H1 (cell line): ENCODE measurements at regions not wholly inside any gene's neighbourhood (a gene's known extent, or its start where the extent isn't known, plus 50 kb on each side); places are given as distances from the start of the nearest gene placed in this dataset.

Experiments used
- CTCF ChIA-PET: fragments of 300-600 bp; sonication (Branson Sonifier 250); formaldehyde crosslinking; loops from one replicate; lab custom pipeline; 2021; ENCODE audit not compliant: partially characterized antibody; lab: Charles Lee
- POLR2A ChIA-PET: fragments of 300-600 bp; sonication (Branson Sonifier 250); formaldehyde crosslinking; loops from one replicate; lab custom pipeline; 2021; ENCODE audit warnings: inconsistent platforms; ENCODE audit not compliant: partially characterized antibody; lab: Charles Lee
- DNase-seq, 2 experiments: peaks; one replicate each; pipeline versions ENCODE4 v3.0.0 to v3.0.0-alpha.2; 2010 to 2022; ENCODE audit warnings: low spot score in 2 of 2, low read depth in 1 of 2, mixed read lengths in 1 of 2
- FAIRE-seq: peaks from 2 replicates; lab custom pipeline; 2011; peaks lifted over from hg19 to GRCh38; lab: Jason Lieb, UNC
- H2AFZ ChIP-seq: 2 replicates; pipeline ENCODE4 v1.8.1; 2012; ENCODE audit warnings: low read length, inconsistent platforms
- H2AK5ac ChIP-seq: 2 replicates; pipeline ENCODE4 v1.6.1; 2013; ENCODE audit warnings: low read depth, low read length
- H2BK120ac ChIP-seq: replicated peaks from 2 replicates; pipeline ENCODE3; 2013; ENCODE audit warnings: low read depth, low read length, inconsistent platforms
- H2BK12ac ChIP-seq: 2 replicates; pipeline ENCODE4 v1.6.1; 2013; ENCODE audit warnings: low read depth, low read length
- H2BK15ac ChIP-seq: 2 replicates; pipeline ENCODE4 v1.6.1; 2013; ENCODE audit warnings: low read length
- H2BK20ac ChIP-seq: 2 replicates; pipeline ENCODE4 v1.6.1; 2013; ENCODE audit warnings: low read length
- H2BK5ac ChIP-seq: 2 replicates; pipeline ENCODE4 v1.6.1; 2013; ENCODE audit warnings: low read depth, low read length
- H3K14ac ChIP-seq: 2 replicates; pipeline ENCODE4 v1.6.1; 2013; ENCODE audit warnings: inconsistent platforms; ENCODE audit not compliant: insufficient read length
- H3K18ac ChIP-seq: 2 replicates; pipeline ENCODE4 v1.6.1; 2013; ENCODE audit warnings: low read length; ENCODE audit errors: extremely low read depth
- H3K23ac ChIP-seq: 2 replicates; pipeline ENCODE4 v1.6.1; 2013; ENCODE audit warnings: inconsistent platforms; ENCODE audit not compliant: insufficient read length
- H3K23me2 ChIP-seq: 2 replicates; pipeline ENCODE4 v1.6.1; 2013; ENCODE audit warnings: low read depth, low read length
- H3K27ac ChIP-seq: 2 replicates; pipeline ENCODE4 v1.6.1; 2011; ENCODE audit warnings: low read depth, low read length, inconsistent platforms
- H3K27me3 ChIP-seq, 4 experiments: replicated peaks in 1 of 4; 1 replicate in 1 of 4; 2 replicates in 3 of 4; pipeline versions ENCODE4 v1.6.1 to v1.8.1; 2011 to 2013; ENCODE audit warnings: low read length in 3 of 4, mild to moderate bottlenecking in 3 of 4, inconsistent platforms in 2 of 4, mixed read lengths in 2 of 4, moderate library complexity in 1 of 4; ENCODE audit not compliant: control insufficient read depth in 3 of 4, insufficient read depth in 3 of 4; ENCODE audit errors: extremely low read depth in 1 of 4
- H3K36me3 ChIP-seq, 4 experiments: 2 replicates each; pipeline versions ENCODE4 v1.6.1 to v1.8.1; 2011 to 2013; ENCODE audit warnings: mild to moderate bottlenecking in 4 of 4, low read length in 3 of 4, moderate library complexity in 2 of 4, control low read depth in 1 of 4, inconsistent platforms in 1 of 4; ENCODE audit not compliant: insufficient read depth in 4 of 4, control insufficient read depth in 2 of 4
- H3K4ac ChIP-seq: replicated peaks from 2 replicates; pipeline ENCODE3; 2013; ENCODE audit warnings: low read length, low read depth, mixed read lengths, inconsistent platforms; ENCODE audit not compliant: insufficient read length
- H3K4me1 ChIP-seq, 4 experiments: replicated peaks in 1 of 4; 1 replicate in 1 of 4; 2 replicates in 3 of 4; pipeline versions ENCODE4 v1.6.1 to v1.8.1; 2011 to 2013; ENCODE audit warnings: low read length in 3 of 4, inconsistent platforms in 2 of 4, mixed read lengths in 1 of 4; ENCODE audit not compliant: insufficient read depth in 4 of 4, control insufficient read depth in 3 of 4
- H3K4me2 ChIP-seq, 2 experiments: 2 replicates each; pipeline versions ENCODE4 v1.6.1 to v1.8.1; 2011 to 2013; ENCODE audit warnings: low read depth in 2 of 2, low read length in 2 of 2, control low read depth in 1 of 2, inconsistent platforms in 1 of 2, mild to moderate bottlenecking in 1 of 2; ENCODE audit not compliant: insufficient read depth in 1 of 2
- H3K4me3 ChIP-seq, 4 experiments: fragments of 200-600, 300-600 bp in 1 of 4; sonication (generic), shearing (Covaris generic), sonication (Bioruptor Twin) in 1 of 4; 2 replicates each; pipeline versions ENCODE4 v1.5.1 to v1.8.1; 2011 to 2016; ENCODE audit warnings: low read length in 4 of 4, low read depth in 3 of 4, control low read depth in 2 of 4, inconsistent platforms in 2 of 4, mild to moderate bottlenecking in 2 of 4, mixed read lengths in 1 of 4, moderate library complexity in 1 of 4; ENCODE audit not compliant: insufficient read depth in 2 of 4; ENCODE audit errors: extremely low read depth in 1 of 4
- H3K56ac ChIP-seq: replicated peaks from 2 replicates; pipeline ENCODE3; 2013; ENCODE audit warnings: low read depth, mild to moderate bottlenecking, mixed read lengths, low read length, inconsistent platforms; ENCODE audit not compliant: insufficient read length
- H3K79me1 ChIP-seq: 2 replicates; pipeline ENCODE4 v1.6.1; 2013; ENCODE audit warnings: low read depth, low read length, control low read depth
- H3K79me2 ChIP-seq, 2 experiments: 2 replicates each; pipeline versions ENCODE4 v1.6.1 to v1.8.1; 2012 to 2013; ENCODE audit warnings: low read length in 2 of 2, mild to moderate bottlenecking in 2 of 2, inconsistent platforms in 1 of 2; ENCODE audit not compliant: insufficient read depth in 2 of 2, control insufficient read depth in 1 of 2
- H3K9ac ChIP-seq, 4 experiments: replicated peaks in 1 of 4; 1 replicate in 1 of 4; 2 replicates in 3 of 4; pipeline versions ENCODE4 v1.6.1 to v1.8.1; 2011 to 2013; ENCODE audit warnings: low read depth in 3 of 4, low read length in 3 of 4, control low read depth in 2 of 4, mild to moderate bottlenecking in 2 of 4, moderate library complexity in 2 of 4, inconsistent platforms in 1 of 4; ENCODE audit errors: extremely low read depth in 1 of 4
- H3K9me3 ChIP-seq, 2 experiments: 2 replicates each; pipeline versions ENCODE4 v1.6.1 to v1.8.1; 2012 to 2013; ENCODE audit warnings: mild to moderate bottlenecking in 2 of 2, moderate library complexity in 2 of 2, control low read depth in 1 of 2, inconsistent platforms in 1 of 2, low read depth in 1 of 2, low read length in 1 of 2, mixed read lengths in 1 of 2; ENCODE audit not compliant: insufficient read depth in 2 of 2
- H4K20me1 ChIP-seq, 2 experiments: replicated peaks in 1 of 2; 2 replicates each; pipeline versions ENCODE3 to v1.8.1; 2011 to 2013; ENCODE audit warnings: inconsistent platforms in 2 of 2, low read length in 2 of 2, mild to moderate bottlenecking in 1 of 2; ENCODE audit not compliant: insufficient read depth in 2 of 2, control insufficient read depth in 1 of 2
- H4K5ac ChIP-seq: 2 replicates; pipeline ENCODE4 v1.6.1; 2013; ENCODE audit warnings: low read length, low read depth, mixed read lengths, inconsistent platforms; ENCODE audit not compliant: insufficient read length
- H4K8ac ChIP-seq: 2 replicates; pipeline ENCODE4 v1.8.0; 2013; ENCODE audit warnings: mild to moderate bottlenecking, moderate library complexity, low read length, inconsistent platforms; ENCODE audit not compliant: insufficient read depth; ENCODE audit errors: extremely low read depth
- H4K91ac ChIP-seq: replicated peaks from 2 replicates; pipeline ENCODE3; 2013; ENCODE audit warnings: low read length, mixed read lengths, inconsistent platforms; ENCODE audit not compliant: insufficient read length
- CHD1 ChIP-seq: IDR thresholded peaks from 2 replicates; pipeline ENCODE4 v1.6.1; 2012; ENCODE audit warnings: low read depth, low read length, improper control_type of control experiment
- EGR1 ChIP-seq: IDR thresholded peaks from 2 replicates; pipeline ENCODE4 v1.6.1; 2011; ENCODE audit warnings: low read depth, low read length, borderline replicate concordance
- KDM1A ChIP-seq: fragments of 200-600, 300-600 bp; sonication (generic); IDR thresholded peaks from 2 replicates; pipeline ENCODE4 v1.7.1; 2016; ENCODE audit warnings: mild to moderate bottlenecking, low read length, borderline replicate concordance
- NANOG ChIP-seq: IDR thresholded peaks from 2 replicates; pipeline ENCODE4 v1.6.1; 2011; ENCODE audit warnings: low read length, low read depth, mild to moderate bottlenecking, inconsistent platforms; ENCODE audit not compliant: insufficient read depth, poor library complexity, severe bottlenecking
- NRF1 ChIP-seq: IDR thresholded peaks from 2 replicates; pipeline ENCODE4 v1.6.1; 2011; ENCODE audit warnings: mild to moderate bottlenecking, low read depth, low read length, improper control_type of control experiment
- PHF8 ChIP-seq: fragments of 200-600 bp; sonication (generic); conservative IDR thresholded peaks from 2 replicates; pipeline ENCODE4 v1.7.1; 2012; ENCODE audit warnings: low read depth, mild to moderate bottlenecking, inconsistent platforms, low read length, moderate library complexity
- POLR2A ChIP-seq, 2 experiments: IDR thresholded peaks; 1 replicate in 1 of 2; 2 replicates in 1 of 2; pipeline ENCODE4 v1.6.1; 2011; ENCODE audit warnings: low read depth in 2 of 2, low read length in 2 of 2, mild to moderate bottlenecking in 2 of 2; ENCODE audit errors: control extremely low read depth in 1 of 2
- POLR2AphosphoS5 ChIP-seq: IDR thresholded peaks from 2 replicates; pipeline ENCODE4 v1.6.1; 2011; ENCODE audit warnings: low read depth, low read length
- POU5F1 ChIP-seq: IDR thresholded peaks from 2 replicates; pipeline ENCODE4 v1.6.1; 2011; ENCODE audit warnings: low read depth, mild to moderate bottlenecking, low read length, moderate library complexity
- RNF2 ChIP-seq: fragments of 200-900, 300-1000 bp; sonication (generic); IDR thresholded peaks from 2 replicates; pipeline ENCODE4 v1.7.1; 2016; ENCODE audit warnings: borderline replicate concordance, low read depth, mild to moderate bottlenecking, antibody characterized with exemption, low read length; ENCODE audit not compliant: poor library complexity, severe bottlenecking; ENCODE audit errors: missing control alignments
- SRF ChIP-seq: IDR thresholded peaks from 2 replicates; pipeline ENCODE4 v1.6.1; 2011; ENCODE audit warnings: mild to moderate bottlenecking, low read depth, low read length, moderate library complexity
- TCF12 ChIP-seq: IDR thresholded peaks from 2 replicates; pipeline ENCODE4 v1.6.1; 2011; ENCODE audit warnings: low read depth, mild to moderate bottlenecking, low read length
- TEAD4 ChIP-seq: IDR thresholded peaks from 2 replicates; pipeline ENCODE4 v1.6.1; 2012; ENCODE audit warnings: low read depth, low read length, inconsistent platforms, mixed read lengths
- WGBS, 2 experiments: shearing (Covaris generic) in 1 of 2; methylation state at CpG; one replicate each; pipeline versions ENCODE4 v1.1.6 to v1.1.7; 2013 to 2015; ENCODE audit warnings: low lambda C conversion rate in 2 of 2, mixed read lengths in 2 of 2, inconsistent platforms in 1 of 2, low coverage in 1 of 2, missing lambda C conversion rate in 1 of 2; ENCODE audit not compliant: insufficient replicate concordance in 2 of 2, insufficient coverage in 1 of 2, insufficient read length in 1 of 2; ENCODE audit errors: extremely low coverage in 1 of 2, missing lambda C conversion rate in 1 of 2; 5-methylcytosine and 5-hydroxymethylcytosine counted together
- TF ChIP-seq, protein P1 (sequence below): IDR thresholded peaks from 2 replicates; pipeline ENCODE4 v1.6.1; 2012; ENCODE audit warnings: low read length, inconsistent platforms

DNA sequence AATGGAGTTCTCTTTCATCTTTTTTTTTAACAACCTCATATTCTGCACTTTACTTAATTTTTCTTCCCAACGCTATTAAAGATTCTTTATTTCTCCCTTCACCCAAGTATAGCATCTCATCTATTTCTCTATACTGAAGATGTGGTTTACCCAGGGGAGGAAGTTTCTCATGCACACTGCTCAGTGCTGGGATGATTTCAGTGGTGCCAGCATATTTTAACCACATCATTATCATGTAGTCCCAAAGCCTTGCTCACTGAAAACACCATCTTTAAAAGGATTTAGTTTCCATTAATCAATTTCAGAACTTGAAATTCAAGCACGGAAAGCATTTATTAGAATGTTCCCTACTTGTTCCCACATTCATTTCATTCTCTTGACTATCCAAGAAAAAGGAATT is 725.7 kb downstream of the USP25 start:
- H4K91ac ChIP-seq = no peak overlapping the region
- no peak overlapping the region for H2BK120ac ChIP-seq
- no peaks in the 10 kb centered on the region for H3K79me1 ChIP-seq
- FAIRE-seq (no peak), DNase-seq (no peak)
- H2AK5ac ChIP-seq = no peak overlapping the region
- no peaks in the 10 kb centered on the region for H4K20me1 ChIP-seq
- no peak overlapping the region for H4K8ac ChIP-seq
- H3K4me3 ChIP-seq = no peak overlapping the region
- WGBS, 2 experiments = 92 to 100% methylated on average over 1 to 2 of the region's 2 CpGs
- no peaks in the 10 kb centered on the region for H3K23me2 ChIP-seq
- H3K4me1 ChIP-seq = no peaks in the 10 kb centered on the region
- no peak overlapping the region for H2BK15ac ChIP-seq
- H3K14ac ChIP-seq = no peak overlapping the region
- H3K23ac ChIP-seq = no peak overlapping the region
- no peaks in the 10 kb centered on the region for H3K9me3 ChIP-seq
- H2AFZ ChIP-seq = 0 out of 2 replicates have a peak overlapping the region, but pooled peaks have one; percentile 42
- ChIA-PET CTCF (interaction anchor here (0.6 to 1.9 kb wide), 6 partner anchors 11 to 1468 kb away, joined by 3 to 6 read pairs (median 4); no protein-coding TSS in a partner anchor), POLR2A (no interaction called here)
- H3K27me3 ChIP-seq = no peaks in the 10 kb centered on the region
- H3K27ac ChIP-seq = no peak overlapping the region
- no peaks in the 10 kb centered on the region for H3K79me2 ChIP-seq
- no peak overlapping the region for H3K56ac ChIP-seq
- H3K4ac ChIP-seq = no peak overlapping the region
- no peak overlapping the region for H2BK12ac ChIP-seq
- no peak overlapping the region for H4K5ac ChIP-seq
- H2BK5ac ChIP-seq = no peak overlapping the region
- H3K36me3 ChIP-seq = no peaks in the 10 kb centered on the region
- no peak overlapping the region for H3K9ac ChIP-seq
- H3K18ac ChIP-seq = no peak overlapping the region
- H2BK20ac ChIP-seq = no peak overlapping the region
- no peak overlapping the region for H3K4me2 ChIP-seq
- TF ChIP-seq RNF2 (no peak), POLR2A (IDR thresholded peaks at IDR 0.05; ENCODE audit: control extremely low read depth in 1 of 2, low read depth in 2 of 2, low read length in 2 of 2) (no peak), NANOG (no peak), CHD1 (no peak), EGR1 (no peak), SRF (no peak), POLR2AphosphoS5 (no peak), NRF1 (no peak), KDM1A (no peak), PHF8 (no peak), TEAD4 (no peak), TCF12 (no peak), POU5F1 (no peak)
- TF ChIP-seq, protein P1, sequence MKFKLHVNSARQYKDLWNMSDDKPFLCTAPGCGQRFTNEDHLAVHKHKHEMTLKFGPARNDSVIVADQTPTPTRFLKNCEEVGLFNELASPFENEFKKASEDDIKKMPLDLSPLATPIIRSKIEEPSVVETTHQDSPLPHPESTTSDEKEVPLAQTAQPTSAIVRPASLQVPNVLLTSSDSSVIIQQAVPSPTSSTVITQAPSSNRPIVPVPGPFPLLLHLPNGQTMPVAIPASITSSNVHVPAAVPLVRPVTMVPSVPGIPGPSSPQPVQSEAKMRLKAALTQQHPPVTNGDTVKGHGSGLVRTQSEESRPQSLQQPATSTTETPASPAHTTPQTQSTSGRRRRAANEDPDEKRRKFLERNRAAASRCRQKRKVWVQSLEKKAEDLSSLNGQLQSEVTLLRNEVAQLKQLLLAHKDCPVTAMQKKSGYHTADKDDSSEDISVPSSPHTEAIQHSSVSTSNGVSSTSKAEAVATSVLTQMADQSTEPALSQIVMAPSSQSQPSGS = no peak
